ENCODE measurements at regions not wholly inside any gene's neighbourhood (a gene's known extent, or its start where the extent isn't known, plus 50 kb on each side); places are given as distances from the start of the nearest gene placed in this dataset.
"Not testable (repeated sequence)": the region's sequence is repeated elsewhere in the genome, so short reads cannot be mapped to it uniquely, and the experiment has no call there.

GRCh38 chrX:125503769-125504168 lies 184.1 kb downstream of the TEX13C start:
- DNase-seq (ENCODE audit: low read depth in 2 of 3, low spot score in 1 of 3) = no peak

GRCh38 chrX:125505207-125505606 lies 185.5 kb downstream of the TEX13C start:
- DNase-seq (ENCODE audit: low read depth in 2 of 3, low spot score in 1 of 3) = no peak

- DNase-seq (ENCODE audit: low read depth in 2 of 3, low spot score in 1 of 3) = no peak
Observed at GRCh38 chrX:125507119-125507518, 187.4 kb downstream of the TEX13C start.

- no peak for DNase-seq (ENCODE audit: low read depth in 2 of 3, low spot score in 1 of 3)
Observed at GRCh38 chrX:125520029-125520428, 200.4 kb downstream of the TEX13C start.

- no peak for DNase-seq (ENCODE audit: low read depth in 2 of 3, low spot score in 1 of 3)
Observed at GRCh38 chrX:125522752-125523151, 203.1 kb downstream of the TEX13C start.

- DNase-seq (ENCODE audit: low read depth in 2 of 3, low spot score in 1 of 3) = no peak
Observed at GRCh38 chrX:125532411-125533089, 212.9 kb downstream of the TEX13C start.

- no peak for DNase-seq (ENCODE audit: low read depth in 2 of 3, low spot score in 1 of 3)
Observed at GRCh38 chrX:125533352-125533751, 213.7 kb downstream of the TEX13C start.

GRCh38 chrX:125544031-125544660 lies 224.5 kb downstream of the TEX13C start:
- DNase-seq (ENCODE audit: low read depth in 2 of 3, low spot score in 1 of 3) = no peak

- no peak for DNase-seq (ENCODE audit: low read depth in 2 of 3, low spot score in 1 of 3)
Observed at GRCh38 chrX:125544856-125545255, 225.2 kb downstream of the TEX13C start.

GRCh38 chrX:125577479-125577878 lies 257.8 kb downstream of the TEX13C start:
- DNase-seq (ENCODE audit: low read depth in 2 of 3, low spot score in 1 of 3) = no peak

GRCh38 chrX:125604448-125604847 lies 284.8 kb downstream of the TEX13C start:
- no peak for DNase-seq (ENCODE audit: low read depth in 2 of 3, low spot score in 1 of 3)

- DNase-seq (ENCODE audit: low read depth in 2 of 3, low spot score in 1 of 3) = no peak
Observed at GRCh38 chrX:125605145-125605544, 285.5 kb downstream of the TEX13C start.

- not testable (repeated sequence) for DNase-seq (ENCODE audit: low read depth in 2 of 3, low spot score in 1 of 3)
Observed at GRCh38 chrX:125614591-125615343, 295.1 kb downstream of the TEX13C start.

GRCh38 chrX:125620715-125621587 lies 301.3 kb downstream of the TEX13C start:
- DNase-seq (ENCODE audit: low read depth in 2 of 3, low spot score in 1 of 3) = no peak

- no peak for DNase-seq (ENCODE audit: low read depth in 2 of 3, low spot score in 1 of 3)
Observed at GRCh38 chrX:125621588-125621927, 301.9 kb downstream of the TEX13C start.

- no peak for DNase-seq (ENCODE audit: low read depth in 2 of 3, low spot score in 1 of 3)
Observed at GRCh38 chrX:125622899-125623298, 303.2 kb downstream of the TEX13C start.

- no peak for DNase-seq (ENCODE audit: low read depth in 2 of 3, low spot score in 1 of 3)
Observed at GRCh38 chrX:125627676-125628075, 308.0 kb downstream of the TEX13C start.

GRCh38 chrX:125628435-125628834 lies 308.8 kb downstream of the TEX13C start:
- no peak for DNase-seq (ENCODE audit: low read depth in 2 of 3, low spot score in 1 of 3)

GRCh38 chrX:125641405-125641804 lies 321.7 kb downstream of the TEX13C start:
- DNase-seq (ENCODE audit: low read depth in 2 of 3, low spot score in 1 of 3) = no peak

GRCh38 chrX:125646195-125646594 lies 326.5 kb downstream of the TEX13C start:
- peak in 1 of 3 donors; percentile 0 for DNase-seq (ENCODE audit: low read depth in 2 of 3, low spot score in 1 of 3)

- DNase-seq (ENCODE audit: low read depth in 2 of 3, low spot score in 1 of 3) = no peak
Observed at GRCh38 chrX:125651426-125651825, 331.8 kb downstream of the TEX13C start.

Measured in stimulated activated CD4-positive, alpha-beta T cell treated with anti-CD3 and anti-CD28 coated beads, Interleukin-12 subunit alpha, Interleukin-12 subunit beta, amount 100 ng/mL, for 48 hours (primary cell).